ENCODE measurements at regions not wholly inside any gene's neighbourhood (a gene's known extent, or its start where the extent isn't known, plus 50 kb on each side); places are given as distances from the start of the nearest gene placed in this dataset.
A peak's percentile ranks its signal among the peaks of the same experiment; 100 is the strongest.

GRCh38 chr1:234729561-234730474 lies 119.8 kb upstream of the IRF2BP2 start:
- Histone ChIP-seq H3K27ac (ENCODE audit: poor library complexity, severe bottlenecking) (no peak overlapping the region), H3K9me3 (ENCODE audit: severe bottlenecking) (no peaks in the 10 kb centered on the region), H3K36me3 (ENCODE audit: low read depth) (no peaks in the 10 kb centered on the region), H3K4me3 (ENCODE audit: severe bottlenecking) (no peak overlapping the region), H3K27me3 (ENCODE audit: insufficient read depth, poor library complexity, severe bottlenecking) (no peaks in the 10 kb centered on the region), H3K4me1 (ENCODE audit: insufficient read depth, poor library complexity, severe bottlenecking) (peaks cover 44% of the 10 kb centered on the region)
- no peak for ATAC-seq (ENCODE audit: low read depth)
- no peak for DNase-seq (ENCODE audit: low spot score)
- no peak for TF ChIP-seq CTCF (IDR thresholded peaks at IDR 0.05; ENCODE audit: poor library complexity, severe bottlenecking)

- no peak for TF ChIP-seq CTCF (IDR thresholded peaks at IDR 0.05; ENCODE audit: poor library complexity, severe bottlenecking)
- Histone ChIP-seq H3K36me3 (ENCODE audit: low read depth) (no peaks in the 10 kb centered on the region), H3K4me3 (ENCODE audit: severe bottlenecking) (no peak overlapping the region), H3K9me3 (ENCODE audit: severe bottlenecking) (no peaks in the 10 kb centered on the region), H3K4me1 (ENCODE audit: insufficient read depth, poor library complexity, severe bottlenecking) (peaks cover 51% of the 10 kb centered on the region), H3K27me3 (ENCODE audit: insufficient read depth, poor library complexity, severe bottlenecking) (no peaks in the 10 kb centered on the region), H3K27ac (ENCODE audit: poor library complexity, severe bottlenecking) (no peak overlapping the region)
- ATAC-seq (ENCODE audit: low read depth): no peak
- no peak for DNase-seq (ENCODE audit: low spot score)
Observed at GRCh38 chr1:234728740-234729139, 118.8 kb upstream of the IRF2BP2 start.

- DNase-seq (ENCODE audit: low spot score) (no peak), ATAC-seq (ENCODE audit: low read depth) (no peak)
- TF ChIP-seq CTCF (IDR thresholded peaks at IDR 0.05; ENCODE audit: poor library complexity, severe bottlenecking): no peak
- no peaks in the 10 kb centered on the region for H3K9me3 ChIP-seq (ENCODE audit: severe bottlenecking)
- no peaks in the 10 kb centered on the region for H3K36me3 ChIP-seq (ENCODE audit: low read depth)
- peaks cover 64% of the 10 kb centered on the region for H3K4me1 ChIP-seq (ENCODE audit: insufficient read depth, poor library complexity, severe bottlenecking)
- no peak overlapping the region for H3K4me3 ChIP-seq (ENCODE audit: severe bottlenecking)
- H3K27me3 ChIP-seq (ENCODE audit: insufficient read depth, poor library complexity, severe bottlenecking): no peaks in the 10 kb centered on the region
- peak overlapping the region; percentile 96 for H3K27ac ChIP-seq (ENCODE audit: poor library complexity, severe bottlenecking)
Observed at GRCh38 chr1:234727018-234727940, 117.3 kb upstream of the IRF2BP2 start.

- Histone ChIP-seq H3K9me3 (ENCODE audit: severe bottlenecking) (no peaks in the 10 kb centered on the region), H3K4me3 (ENCODE audit: severe bottlenecking) (no peak overlapping the region), H3K36me3 (ENCODE audit: low read depth) (no peaks in the 10 kb centered on the region), H3K4me1 (ENCODE audit: insufficient read depth, poor library complexity, severe bottlenecking) (peaks cover 62% of the 10 kb centered on the region), H3K27me3 (ENCODE audit: insufficient read depth, poor library complexity, severe bottlenecking) (no peaks in the 10 kb centered on the region), H3K27ac (ENCODE audit: poor library complexity, severe bottlenecking) (peak overlapping the region; percentile 96)
- DNase-seq (ENCODE audit: low spot score) (no peak), ATAC-seq (ENCODE audit: low read depth) (peak; percentile 33)
- TF ChIP-seq CTCF (IDR thresholded peaks at IDR 0.05; ENCODE audit: poor library complexity, severe bottlenecking): no peak
Observed at GRCh38 chr1:234726359-234726943, 116.5 kb upstream of the IRF2BP2 start.
